ENCODE measurements at regions not wholly inside any gene's neighbourhood (a gene's known extent, or its start where the extent isn't known, plus 50 kb on each side); places are given as distances from the start of the nearest gene placed in this dataset.

GRCh38 chr3:162517110-162517509, 1020.5 kb downstream of the OTOL1 start:
- H3K4me1 ChIP-seq (replicated peaks in 1 of 2; ENCODE audit: control insufficient read depth in 2 of 2, insufficient read depth in 2 of 2, low read length in 2 of 2), result no peaks in the 10 kb centered on the region
- H3K9ac ChIP-seq (ENCODE audit: insufficient read depth in 1 of 2, low read depth in 2 of 2, low read length in 2 of 2), result no peak overlapping the region
- no peak overlapping the region for H2AFZ ChIP-seq (ENCODE audit: low read depth, low read length)
- intact Hi-C loops (cut with micrococcal nuclease) (no loop called here), in situ Hi-C loops (cut with MboI) (no loop called here)
- H4K20me1 ChIP-seq (replicated peaks; ENCODE audit: control insufficient read depth, insufficient read depth, low read length), result no peaks in the 10 kb centered on the region
- H3K9me1 ChIP-seq (ENCODE audit: control insufficient read depth, insufficient read depth, low read length), result no peaks in the 10 kb centered on the region
- no peak for DNase-seq (ENCODE audit: extremely low read depth in 1 of 4, low spot score in 3 of 4)
- H3K4me3 ChIP-seq, result no peak overlapping the region
- H3K36me3 ChIP-seq (ENCODE audit: control insufficient read depth, insufficient read depth, low read length), result no peaks in the 10 kb centered on the region
- no peaks in the 10 kb centered on the region for H3K27me3 ChIP-seq (ENCODE audit: control insufficient read depth in 2 of 2, insufficient read depth in 2 of 2, low read length in 2 of 2)
- no peak for FAIRE-seq
- TF ChIP-seq ESRRB (CRISPR knock-in tag; IDR thresholded peaks at IDR 0.05; ENCODE audit: borderline replicate concordance) (no peak), ETV5 (CRISPR knock-in tag; IDR thresholded peaks at IDR 0.05; ENCODE audit: low read depth) (no peak), CHD2 (IDR thresholded peaks at IDR 0.05; ENCODE audit: low read depth, low read length) (no peak), NFIX (CRISPR knock-in tag; IDR thresholded peaks at IDR 0.05; ENCODE audit: low read depth) (no peak), ETV1 (tag; conservative IDR thresholded peaks at IDR 0.05; ENCODE audit: low read depth) (no peak), CBX8 (IDR thresholded peaks at IDR 0.05; ENCODE audit: borderline replicate concordance, extremely low read depth, low read depth, low read length, poor library complexity, severe bottlenecking) (no peak), ZNF668 (CRISPR knock-in tag; IDR thresholded peaks at IDR 0.05) (no peak), ATF7 (IDR thresholded peaks at IDR 0.05) (no peak), RHOXF2B (CRISPR knock-in tag; conservative IDR thresholded peaks at IDR 0.05) (no peak), SRSF3 (IDR thresholded peaks at IDR 0.05; ENCODE audit: insufficient read depth, low read length) (no peak), SIX5 (IDR thresholded peaks at IDR 0.05; ENCODE audit: borderline replicate concordance in 1 of 2, insufficient read depth in 1 of 2, low read depth in 1 of 2, low read length in 2 of 2) (no peak)
- no peak for ATAC-seq
- ChIA-PET POLR2A (no interaction called here), CTCF (ENCODE audit: low intra/inter-chr PET ratio) (no interaction called here)
- BruUV-seq (replicated peaks), result no TSS peak
- no peaks in the 10 kb centered on the region for H3K79me2 ChIP-seq (ENCODE audit: control insufficient read depth, insufficient read depth, low read length)
- H3K27ac ChIP-seq (ENCODE audit: extremely low read depth, low read depth, low read length), result no peak overlapping the region
- H3K9me3 ChIP-seq (replicated peaks; ENCODE audit: control insufficient read depth, insufficient read depth, low read depth, low read length), result no peaks in the 10 kb centered on the region; the same call in 1 of the 2 replicates
- no peak overlapping the region for H3K4me2 ChIP-seq (ENCODE audit: insufficient read depth, low read length)
